Natural killer cell treated with Interleukin-12 subunit alpha and Interleukin-12 subunit beta and Interleukin-15 and Interleukin-18, amount 100 ng/mL, for 72 hours (primary cell): ENCODE measurements at regions not wholly inside any gene's neighbourhood (a gene's known extent, or its start where the extent isn't known, plus 50 kb on each side); places are given as distances from the start of the nearest gene placed in this dataset.
A peak's percentile ranks its signal among the peaks of the same experiment; 100 is the strongest.
"Not testable (repeated sequence)": the region's sequence is repeated elsewhere in the genome, so short reads cannot be mapped to it uniquely, and the experiment has no call there.

ENCODE experiments used
- ATAC-seq, 2 donors: fragments of 150-1000 bp; cut with Tn5 transposase in 1 of 2; sonication (Bioruptor Pico), chemical (Tn5 transposase) in 1 of 2; 2 replicates each; pipeline ENCODE4 v1.10.0; 2021
- DNase-seq: peaks from one replicate; pipeline ENCODE4 v3.0.0; 2022; ENCODE audit warnings: low spot score
- H3K27ac Mint-ChIP-seq, 2 donors: 1 replicate in 1 of 2; 2 replicates in 1 of 2; pipeline ENCODE4 v1.8.0; 2022; ENCODE audit warnings: mixed read lengths in 2 of 2, mild to moderate bottlenecking in 1 of 2, moderate library complexity in 1 of 2
- H3K27me3 Mint-ChIP-seq, 2 donors: 1 replicate in 1 of 2; 2 replicates in 1 of 2; pipeline ENCODE4 v1.8.0; 2022; ENCODE audit warnings: mixed read lengths in 2 of 2
- H3K36me3 Mint-ChIP-seq: one replicate; pipeline ENCODE4 v1.8.0; 2022; ENCODE audit warnings: mixed read lengths
- H3K4me1 Mint-ChIP-seq, 2 donors: 1 replicate in 1 of 2; 2 replicates in 1 of 2; pipeline ENCODE4 v1.8.0; 2022; ENCODE audit warnings: low read depth in 2 of 2, mixed read lengths in 2 of 2, mild to moderate bottlenecking in 1 of 2
- H3K4me3 Mint-ChIP-seq: one replicate; pipeline ENCODE4 v1.8.0; 2022; ENCODE audit warnings: mixed read lengths
- H3K9me3 Mint-ChIP-seq: 2 replicates; pipeline ENCODE4 v1.8.0; 2022; ENCODE audit warnings: mixed read lengths

- H3K36me3 Mint-ChIP-seq, H3K27me3 Mint-ChIP-seq: not testable (repeated sequence)
These were observed 51.5 kb upstream of the MUC20 start for GRCh38 chr3:195669310-195669709.

GRCh38 chr3:195668131-195668766 is 52.5 kb upstream of the MUC20 start:
- not testable (repeated sequence) for H3K27me3 Mint-ChIP-seq, H3K36me3 Mint-ChIP-seq, H3K9me3 Mint-ChIP-seq, H3K4me3 Mint-ChIP-seq, H3K27ac Mint-ChIP-seq, DNase-seq, H3K4me1 Mint-ChIP-seq
- peak in 1 of 2 donors; percentile 17 for ATAC-seq

More at GRCh38 chr3:195669310-195669709, 51.5 kb upstream of the MUC20 start:
- DNase-seq, H3K27ac Mint-ChIP-seq, H3K4me1 Mint-ChIP-seq, H3K4me3 Mint-ChIP-seq, H3K9me3 Mint-ChIP-seq: not testable (repeated sequence)
- peak; percentile 60 to 83 for ATAC-seq

- peak in 1 of 2 donors; percentile 46 for ATAC-seq
- DNase-seq, H3K36me3 Mint-ChIP-seq, H3K9me3 Mint-ChIP-seq, H3K4me1 Mint-ChIP-seq, H3K27me3 Mint-ChIP-seq, H3K4me3 Mint-ChIP-seq, H3K27ac Mint-ChIP-seq: not testable (repeated sequence)
These were observed 55.5 kb upstream of the MUC20 start for GRCh38 chr3:195665311-195665710.

GRCh38 chr3:195664131-195664530 is 56.6 kb upstream of the MUC20 start:
- H3K27me3 Mint-ChIP-seq, H3K9me3 Mint-ChIP-seq, H3K27ac Mint-ChIP-seq, DNase-seq, H3K4me3 Mint-ChIP-seq, H3K4me1 Mint-ChIP-seq, H3K36me3 Mint-ChIP-seq: not testable (repeated sequence)
- ATAC-seq = peak in 1 of 2 donors; percentile 47

GRCh38 chr3:195659136-195659533 is 61.6 kb upstream of the MUC20 start:
- H3K9me3 Mint-ChIP-seq, DNase-seq, H3K27ac Mint-ChIP-seq, H3K36me3 Mint-ChIP-seq, H3K27me3 Mint-ChIP-seq, H3K4me1 Mint-ChIP-seq: not testable (repeated sequence)
- ATAC-seq = peak in 1 of 2 donors; percentile 37
- peak overlapping the region; percentile 69 for H3K4me3 Mint-ChIP-seq

GRCh38 chr3:195658381-195659135 is 62.2 kb upstream of the MUC20 start:
- H3K27me3 Mint-ChIP-seq, DNase-seq, H3K27ac Mint-ChIP-seq, H3K36me3 Mint-ChIP-seq, H3K9me3 Mint-ChIP-seq, H3K4me1 Mint-ChIP-seq: not testable (repeated sequence)
- ATAC-seq = peak; percentile 77 to 79
- H3K4me3 Mint-ChIP-seq = peak overlapping the region; percentile 69

- not testable (repeated sequence) for H3K4me1 Mint-ChIP-seq, H3K9me3 Mint-ChIP-seq, H3K36me3 Mint-ChIP-seq, H3K27me3 Mint-ChIP-seq
- H3K4me3 Mint-ChIP-seq = peak overlapping the region; percentile 73
- DNase-seq (peak; percentile 95), ATAC-seq (peak; percentile 94)
- H3K27ac Mint-ChIP-seq = peak overlapping the region; percentile 69 to 90
These were observed 63.1 kb upstream of the MUC20 start for GRCh38 chr3:195657475-195658372.

- not testable (repeated sequence) for H3K27ac Mint-ChIP-seq, H3K4me1 Mint-ChIP-seq, H3K36me3 Mint-ChIP-seq, ATAC-seq, DNase-seq, H3K4me3 Mint-ChIP-seq, H3K9me3 Mint-ChIP-seq, H3K27me3 Mint-ChIP-seq
These were observed 64.7 kb upstream of the MUC20 start for GRCh38 chr3:195656091-195656490.

GRCh38 chr3:195654746-195655145 is 66.0 kb upstream of the MUC20 start:
- not testable (repeated sequence) for ATAC-seq, H3K27me3 Mint-ChIP-seq, H3K27ac Mint-ChIP-seq, H3K4me1 Mint-ChIP-seq, H3K36me3 Mint-ChIP-seq, H3K9me3 Mint-ChIP-seq, H3K4me3 Mint-ChIP-seq, DNase-seq

- not testable (repeated sequence) for ATAC-seq, H3K27me3 Mint-ChIP-seq, H3K36me3 Mint-ChIP-seq, DNase-seq, H3K4me1 Mint-ChIP-seq, H3K4me3 Mint-ChIP-seq, H3K27ac Mint-ChIP-seq, H3K9me3 Mint-ChIP-seq
These were observed 66.6 kb upstream of the MUC20 start for GRCh38 chr3:195654138-195654537.

- ATAC-seq, H3K36me3 Mint-ChIP-seq, H3K27ac Mint-ChIP-seq, H3K4me3 Mint-ChIP-seq, DNase-seq, H3K4me1 Mint-ChIP-seq, H3K27me3 Mint-ChIP-seq, H3K9me3 Mint-ChIP-seq: not testable (repeated sequence)
These were observed 67.1 kb upstream of the MUC20 start for GRCh38 chr3:195653641-195654040.

GRCh38 chr3:195647912-195648702 is 64.4 kb upstream of the APOD start:
- H3K27me3 Mint-ChIP-seq, ATAC-seq, H3K4me1 Mint-ChIP-seq, H3K36me3 Mint-ChIP-seq, H3K9me3 Mint-ChIP-seq, H3K4me3 Mint-ChIP-seq, DNase-seq, H3K27ac Mint-ChIP-seq: not testable (repeated sequence)

- not testable (repeated sequence) for H3K27me3 Mint-ChIP-seq, DNase-seq, H3K4me1 Mint-ChIP-seq, H3K27ac Mint-ChIP-seq, H3K4me3 Mint-ChIP-seq, ATAC-seq, H3K9me3 Mint-ChIP-seq, H3K36me3 Mint-ChIP-seq
These were observed 62.1 kb upstream of the APOD start for GRCh38 chr3:195645872-195646271.
